Keratinocyte (primary cell): ENCODE measurements at regions not wholly inside any gene's neighbourhood (a gene's known extent, or its start where the extent isn't known, plus 50 kb on each side); places are given as distances from the start of the nearest gene placed in this dataset.

Experiments
- DNase-seq: peaks from one replicate; pipeline ENCODE4 v3.0.0-alpha.2; 2011; ENCODE audit warnings: low read depth, missing footprints, low spot score
- FAIRE-seq: peaks from 2 replicates; lab custom pipeline; 2011; peaks lifted over from hg19 to GRCh38; lab: Jason Lieb, UNC
- H2AFZ ChIP-seq: 2 replicates; pipeline ENCODE4 v1.6.0; 2012; ENCODE audit warnings: low read length, control low read depth, inconsistent platforms; ENCODE audit not compliant: control insufficient read depth
- H3K27ac ChIP-seq: 2 replicates; pipeline ENCODE4 v1.5.1; 2011; ENCODE audit warnings: low read length; ENCODE audit not compliant: control insufficient read depth, insufficient read depth
- H3K27me3 ChIP-seq: 3 replicates; pipeline ENCODE4 v1.6.0; 2011; ENCODE audit warnings: low read length; ENCODE audit not compliant: control insufficient read depth, insufficient read depth; ENCODE audit errors: extremely low read depth
- H3K36me3 ChIP-seq, 2 experiments: 2 replicates in 1 of 2; 3 replicates in 1 of 2; pipeline ENCODE4 v1.5.1; 2011; ENCODE audit warnings: low read length in 2 of 2, mild to moderate bottlenecking in 1 of 2; ENCODE audit not compliant: control insufficient read depth in 2 of 2, insufficient read depth in 2 of 2; ENCODE audit errors: extremely low read depth in 1 of 2
- H3K4me1 ChIP-seq: 3 replicates; pipeline ENCODE4 v1.5.1; 2011; ENCODE audit warnings: low read length; ENCODE audit not compliant: control insufficient read depth, insufficient read depth; ENCODE audit errors: extremely low read depth
- H3K4me2 ChIP-seq: 3 replicates; pipeline ENCODE4 v1.6.0; 2011; ENCODE audit warnings: low read depth, low read length; ENCODE audit not compliant: control insufficient read depth, insufficient read depth; ENCODE audit errors: extremely low read depth
- H3K4me3 ChIP-seq, 3 experiments: fragments of 200-600 bp in 1 of 3; sonication (generic) in 1 of 3; 2 replicates in 2 of 3; 3 replicates in 1 of 3; pipeline ENCODE4 v1.5.1; 2011 to 2016; ENCODE audit warnings: low read length in 3 of 3, mild to moderate bottlenecking in 3 of 3, control low read depth in 2 of 3, inconsistent platforms in 1 of 3, low read depth in 1 of 3, mixed read lengths in 1 of 3, mixed run types in 1 of 3, moderate library complexity in 1 of 3; ENCODE audit not compliant: control insufficient read depth in 2 of 3, insufficient read depth in 2 of 3; ENCODE audit errors: extremely low read depth in 1 of 3
- H3K79me2 ChIP-seq: 2 replicates; pipeline ENCODE4 v1.6.0; 2012; ENCODE audit warnings: low read length; ENCODE audit not compliant: control insufficient read depth, insufficient read depth
- H3K9ac ChIP-seq: 3 replicates; pipeline ENCODE4 v1.6.0; 2011; ENCODE audit warnings: low read length; ENCODE audit not compliant: control insufficient read depth, insufficient read depth; ENCODE audit errors: extremely low read depth
- H3K9me1 ChIP-seq: 3 replicates; pipeline ENCODE4 v1.6.0; 2011; ENCODE audit warnings: low read length; ENCODE audit not compliant: control insufficient read depth, insufficient read depth; ENCODE audit errors: extremely low read depth
- H3K9me3 ChIP-seq: 2 replicates; pipeline ENCODE4 v1.5.1; 2012; ENCODE audit warnings: low read depth, low read length; ENCODE audit not compliant: control insufficient read depth
- H4K20me1 ChIP-seq: 3 replicates; pipeline ENCODE4 v1.6.0; 2011; ENCODE audit warnings: low read length; ENCODE audit not compliant: control insufficient read depth, insufficient read depth; ENCODE audit errors: extremely low read depth
- CTCF ChIP-seq, 3 experiments: IDR thresholded peaks in 1 of 3; conservative IDR thresholded peaks in 1 of 3; optimal IDR thresholded peaks in 1 of 3; 2 replicates in 2 of 3; 3 replicates in 1 of 3; pipeline versions ENCODE3 to v1.5.1; 2011; ENCODE audit warnings: low read length in 3 of 3, mild to moderate bottlenecking in 3 of 3, moderate library complexity in 2 of 3, control low read depth in 1 of 3, inconsistent platforms in 1 of 3; ENCODE audit not compliant: insufficient read depth in 2 of 3; ENCODE audit errors: extremely low read depth in 1 of 3
- EZH2 ChIP-seq: IDR thresholded peaks from one replicate; pipeline ENCODE4 v1.6.1; 2012; ENCODE audit warnings: inconsistent platforms, mild to moderate bottlenecking, low read length, moderate library complexity
- dilution Hi-C: fragments of 300-500 bp; cut with MboI; formaldehyde crosslinking; loops from one replicate; pipeline ENCODE4 v1.7.0; 2020; ENCODE audit warnings: low sequenced_read_pairs; ENCODE audit not compliant: extremely low pct_ligation_motif_present

- H2AFZ ChIP-seq = no peak overlapping the region
- no peaks in the 10 kb centered on the region for H4K20me1 ChIP-seq
- no peaks in the 10 kb centered on the region for H3K9me1 ChIP-seq
- no peaks in the 10 kb centered on the region for H3K79me2 ChIP-seq
- no peak overlapping the region for H3K9ac ChIP-seq
- H3K4me2 ChIP-seq = no peak overlapping the region
- DNase-seq = no peak
- H3K4me1 ChIP-seq = no peaks in the 10 kb centered on the region
- dilution Hi-C loops = loop anchor here (10.0 kb wide), 1 partner anchor 1211 kb away; no protein-coding TSS in a partner anchor
- no peak overlapping the region for H3K4me3 ChIP-seq
- H3K27me3 ChIP-seq = no peaks in the 10 kb centered on the region
- TF ChIP-seq EZH2 = no peak
- no peak for TF ChIP-seq CTCF (optimal IDR thresholded peaks at IDR 0.05 in 1 of 3, IDR thresholded peaks at IDR 0.05 in 1 of 3, conservative IDR thresholded peaks at IDR 0.05 in 1 of 3; ENCODE audit: extremely low read depth in 1 of 3, insufficient read depth in 2 of 3, low read length in 3 of 3)
- no peaks in the 10 kb centered on the region for H3K36me3 ChIP-seq
- no peaks in the 10 kb centered on the region for H3K9me3 ChIP-seq
- no peak for FAIRE-seq
- H3K27ac ChIP-seq = no peak overlapping the region
Measured at GRCh38 chr6:20036141-20036677, 176.1 kb downstream of the MBOAT1 start.

- Histone ChIP-seq H3K79me2 (no peaks in the 10 kb centered on the region), H3K27ac (no peak overlapping the region), H3K36me3 (no peaks in the 10 kb centered on the region), H3K27me3 (no peaks in the 10 kb centered on the region), H3K4me2 (no peak overlapping the region), H3K9me1 (no peaks in the 10 kb centered on the region), H3K9me3 (no peaks in the 10 kb centered on the region), H4K20me1 (no peaks in the 10 kb centered on the region), H2AFZ (no peak overlapping the region), H3K4me1 (no peaks in the 10 kb centered on the region), H3K9ac (no peak overlapping the region), H3K4me3 (no peak overlapping the region)
- DNase-seq = no peak
- no peak for FAIRE-seq
- dilution Hi-C loops = loop anchor here (10.0 kb wide), 1 partner anchor 1214 kb away; no protein-coding TSS in a partner anchor
- TF ChIP-seq CTCF (optimal IDR thresholded peaks at IDR 0.05 in 1 of 3, IDR thresholded peaks at IDR 0.05 in 1 of 3, conservative IDR thresholded peaks at IDR 0.05 in 1 of 3; ENCODE audit: extremely low read depth in 1 of 3, insufficient read depth in 2 of 3, low read length in 3 of 3) (no peak), EZH2 (no peak)
Measured at GRCh38 chr6:20038410-20039204, 173.7 kb downstream of the MBOAT1 start.
